GM19397 (cell line): ENCODE measurements at regions not wholly inside any gene's neighbourhood (a gene's known extent, or its start where the extent isn't known, plus 50 kb on each side); places are given as distances from the start of the nearest gene placed in this dataset.
"Not testable (repeated sequence)": the region's sequence is repeated elsewhere in the genome, so short reads cannot be mapped to it uniquely, and the experiment has no call there.

Experiments used
- ATAC-seq: cut with Tn5 transposase; IDR thresholded peaks from one replicate; pipeline ENCODE4 v1.9.1; 2021; ENCODE audit warnings: mild to moderate bottlenecking, moderate library complexity; ENCODE audit not compliant: unreplicated experiment

DNA sequence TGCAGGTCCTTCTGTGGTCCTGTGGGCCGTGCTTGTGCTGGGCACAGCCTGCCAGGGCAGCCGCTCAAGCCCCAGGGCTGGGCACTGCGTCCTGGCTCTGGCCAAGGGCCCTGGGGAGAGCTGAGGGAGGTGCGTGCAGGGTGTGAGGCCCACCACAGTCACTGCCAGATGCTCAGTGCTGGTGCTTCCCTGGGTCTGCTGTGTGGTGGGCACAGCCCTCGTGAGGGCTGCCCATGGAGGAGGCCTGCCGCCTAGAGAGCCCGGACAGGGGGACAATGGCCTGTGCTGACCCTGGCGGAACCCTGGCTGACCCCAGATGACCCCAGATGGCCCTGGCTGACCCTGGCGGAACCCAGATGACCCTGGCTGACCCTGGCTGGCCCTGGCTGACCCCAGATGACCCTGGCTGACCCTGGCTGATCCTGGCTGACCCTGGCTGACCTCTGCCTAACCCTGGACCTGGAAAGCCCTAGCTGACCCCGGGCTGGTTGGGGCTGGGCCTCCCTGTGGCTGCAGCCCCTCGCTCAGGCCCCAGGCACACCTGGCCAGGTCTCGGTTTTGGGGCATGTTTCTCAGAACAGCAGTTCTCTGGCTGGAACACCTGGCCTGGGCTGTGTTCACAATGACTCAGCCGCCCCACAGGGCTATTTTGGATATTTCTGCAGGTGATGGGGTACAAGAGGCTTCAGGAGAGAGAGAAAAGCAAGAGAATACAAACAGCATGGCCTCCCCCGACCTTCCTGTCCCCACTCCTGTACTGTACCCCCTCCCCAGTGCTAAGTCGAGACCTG, 55.4 kb downstream of the TMEM121 start:
- peak; percentile 37 for ATAC-seq

DNA sequence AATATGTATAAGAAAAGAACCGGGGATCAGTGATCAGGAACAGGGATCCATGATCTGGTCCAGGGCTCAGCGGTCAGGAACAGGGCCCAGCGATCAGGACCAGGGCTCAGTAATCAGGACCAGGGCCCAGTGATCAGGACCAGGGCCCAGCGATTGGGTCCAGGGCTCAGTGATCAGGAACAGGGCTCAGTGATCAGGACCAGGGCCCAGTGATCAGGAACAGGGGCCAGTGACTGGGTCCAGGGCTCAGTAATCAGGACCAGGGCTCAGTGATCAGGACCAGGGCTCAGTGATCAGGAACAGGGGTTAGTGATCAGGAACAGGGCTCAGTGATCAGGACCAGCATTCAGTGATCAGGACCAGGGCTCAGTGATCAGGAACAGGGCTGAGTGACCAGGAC, 56.3 kb downstream of the TMEM121 start:
- ATAC-seq, result no peak

DNA sequence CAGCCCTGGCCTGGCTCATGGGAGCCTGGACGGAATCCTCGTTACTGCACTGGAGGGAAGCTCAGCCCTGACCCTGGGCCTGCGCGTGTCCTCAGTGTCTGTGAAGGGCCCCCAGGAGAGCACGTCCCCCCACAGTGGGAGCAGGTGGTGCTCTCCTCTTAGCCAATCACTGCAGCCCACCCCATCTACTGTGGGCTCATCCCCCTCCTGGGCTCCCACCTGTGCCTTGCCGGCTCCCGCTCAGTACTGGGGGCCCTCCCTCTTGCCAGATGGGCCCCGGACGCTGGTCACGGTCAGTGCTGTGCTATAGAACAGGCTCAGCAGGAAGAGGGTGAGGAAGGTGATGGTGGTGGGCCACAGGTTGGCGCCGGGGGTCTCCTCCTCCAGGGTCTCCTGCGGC, 57.5 kb downstream of the TMEM121 start:
- not testable (repeated sequence) for ATAC-seq

DNA sequence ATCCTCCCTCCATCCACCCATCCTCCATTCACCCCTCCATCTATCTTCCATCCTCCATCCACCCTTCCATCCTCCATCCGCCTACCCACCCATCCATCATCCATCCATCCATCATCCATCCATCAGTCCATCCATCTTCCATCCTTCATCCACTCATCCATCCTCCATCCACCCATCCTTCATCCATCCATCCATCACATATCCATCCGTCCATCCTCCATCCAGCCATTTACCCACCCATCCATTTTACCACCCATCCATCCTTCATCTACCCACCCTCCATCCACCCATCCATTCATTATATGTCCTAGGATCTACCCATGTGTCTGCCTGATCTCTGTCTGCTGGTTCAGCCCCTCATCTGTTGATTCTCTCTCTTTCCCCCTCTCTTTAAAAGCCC, 58.9 kb downstream of the TMEM121 start:
- ATAC-seq, result not testable (repeated sequence)

DNA sequence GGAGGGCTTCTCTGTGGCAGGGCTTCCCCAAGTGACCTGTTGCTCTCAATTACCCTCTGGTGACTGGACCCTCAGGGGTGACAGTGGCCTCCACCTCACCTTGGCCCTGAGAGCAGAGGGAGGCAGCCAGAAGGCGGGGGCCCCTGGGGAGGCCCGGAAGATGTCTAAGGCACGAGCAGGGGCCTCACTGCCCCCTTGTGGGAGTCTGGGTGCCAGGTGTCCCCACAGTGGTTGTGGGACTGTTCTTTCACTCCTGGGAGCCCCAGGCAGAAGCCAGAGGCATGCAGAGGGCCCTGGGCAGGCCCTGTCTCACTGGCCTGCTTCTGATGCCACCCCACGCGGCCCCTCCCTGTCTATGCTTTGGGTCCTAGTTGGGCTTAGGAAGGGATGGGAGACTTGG, 59.3 kb downstream of the TMEM121 start:
- ATAC-seq, result not testable (repeated sequence)

DNA sequence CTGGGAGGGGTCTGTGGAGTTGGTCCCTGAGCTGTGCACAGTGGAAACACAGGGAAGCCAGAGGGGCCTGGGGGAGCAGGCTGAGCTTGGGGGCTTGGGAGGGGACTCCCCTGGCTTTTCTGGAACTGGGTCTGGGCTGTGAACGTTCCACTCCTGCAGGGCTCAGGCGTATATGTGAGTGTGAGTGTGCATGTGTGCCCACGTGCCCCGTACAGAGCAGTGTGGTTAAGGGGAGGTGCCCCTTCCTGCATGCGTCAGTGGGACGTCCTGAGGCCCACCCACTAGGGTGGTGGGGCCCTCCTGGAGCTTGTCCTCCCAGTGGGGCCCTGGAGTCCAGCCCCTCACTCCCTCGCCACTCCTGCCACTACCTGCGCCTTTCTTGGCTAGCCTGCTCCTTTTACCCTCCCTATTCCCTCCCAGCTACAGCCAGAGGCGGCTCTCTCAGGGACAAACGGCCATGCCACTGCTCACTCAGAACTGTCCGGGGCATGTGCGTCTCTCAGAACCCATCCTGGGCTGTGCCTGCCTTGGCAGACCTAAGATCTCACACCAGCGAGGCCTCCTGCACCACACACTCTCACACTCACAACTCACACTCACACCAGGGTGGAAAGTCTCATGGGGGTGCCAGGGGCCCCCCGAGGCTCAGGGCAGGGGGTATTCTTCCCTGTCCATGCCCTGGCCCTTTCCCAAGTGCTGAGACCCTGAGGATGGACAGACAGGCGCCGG, 59.9 kb downstream of the TMEM121 start:
- ATAC-seq, result not testable (repeated sequence)

DNA sequence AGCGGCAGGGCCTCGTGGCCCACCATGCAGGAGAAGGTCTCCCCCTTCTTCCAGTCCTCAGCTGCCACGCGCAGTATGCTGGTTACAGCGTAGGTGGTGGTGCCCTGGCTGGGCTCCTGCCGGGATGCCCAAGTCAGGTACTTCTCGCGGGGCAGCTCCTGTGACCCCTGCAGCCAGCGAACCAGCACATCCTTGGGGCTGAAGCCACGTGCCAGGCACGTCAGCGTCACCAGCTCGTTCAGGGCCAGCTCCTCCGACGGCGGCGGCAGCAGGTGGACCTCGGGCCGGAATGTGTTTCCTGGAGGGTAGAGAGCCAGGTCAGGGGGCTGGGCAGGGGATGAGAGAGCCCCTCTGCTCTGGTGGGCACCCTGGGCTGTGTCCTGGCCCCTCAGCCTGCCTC, 60.7 kb downstream of the TMEM121 start:
- ATAC-seq, result not testable (repeated sequence)

DNA sequence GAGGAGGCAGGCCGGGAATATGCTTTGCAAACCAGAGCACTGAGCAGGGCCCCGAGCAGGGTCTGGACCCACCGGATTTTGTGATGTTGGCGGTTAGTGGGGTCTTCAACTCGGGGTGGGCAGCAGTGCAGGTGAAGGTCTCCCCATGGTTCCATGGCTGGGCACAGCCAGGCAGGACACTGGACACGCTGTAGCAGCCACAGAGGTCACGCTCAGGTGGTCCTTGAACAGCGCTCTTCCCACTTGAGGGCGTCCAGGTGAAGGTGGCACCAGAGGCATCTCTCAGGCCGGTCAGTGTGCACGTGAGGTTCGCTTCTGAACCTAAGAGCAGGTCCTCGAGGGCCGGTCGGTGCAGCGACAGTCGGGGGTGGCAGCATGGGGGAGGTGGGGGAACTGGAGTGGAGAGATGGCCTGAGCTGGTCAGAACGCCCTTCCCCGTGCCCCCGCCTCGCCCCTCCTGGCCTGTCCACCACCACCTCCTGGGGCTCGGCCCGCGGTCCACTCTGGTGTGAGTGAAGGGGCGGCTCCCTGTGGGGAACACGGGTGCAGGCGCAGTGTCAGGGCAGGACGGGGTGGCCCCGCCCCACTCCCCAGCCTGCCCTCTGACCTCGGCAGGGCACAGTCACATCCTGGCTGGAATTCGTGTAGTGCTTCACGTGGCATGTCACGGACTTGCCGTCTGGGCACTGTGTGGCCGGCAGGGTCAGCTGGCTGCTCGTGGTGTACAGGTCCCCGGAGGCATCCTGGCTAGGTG, 61.3 kb downstream of the TMEM121 start:
- ATAC-seq, result not testable (repeated sequence)

DNA sequence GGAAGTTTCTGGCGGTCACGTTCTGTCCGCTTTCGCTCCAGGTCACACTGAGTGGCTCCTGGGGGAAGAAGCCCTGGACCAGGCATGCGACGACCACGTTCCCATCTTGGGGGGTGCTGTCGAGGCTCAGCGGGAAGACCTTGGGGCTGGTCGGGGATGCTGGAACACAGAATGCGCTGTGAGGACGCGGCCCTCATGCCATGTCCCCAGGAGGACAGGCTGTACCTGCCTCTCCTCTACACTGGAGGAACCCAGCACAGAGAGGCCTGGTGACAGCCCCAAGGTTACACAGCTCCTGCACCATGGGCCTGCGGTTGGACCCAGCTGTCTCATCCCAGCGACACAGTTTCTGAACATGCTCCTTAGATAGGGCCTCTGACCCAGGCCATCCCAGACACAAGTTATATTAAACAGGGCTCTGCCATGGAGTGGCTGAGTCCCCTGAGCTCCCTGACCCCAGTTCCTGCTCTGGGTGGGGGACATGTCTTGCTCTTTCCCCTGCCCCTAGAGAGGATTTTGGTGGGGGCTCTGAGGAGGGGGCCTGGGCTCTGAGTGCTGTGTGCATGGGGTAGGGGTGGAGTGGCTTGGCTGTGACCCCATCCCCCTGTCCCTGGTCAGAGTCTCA, 62.0 kb downstream of the TMEM121 start:
- ATAC-seq, result no peak

DNA sequence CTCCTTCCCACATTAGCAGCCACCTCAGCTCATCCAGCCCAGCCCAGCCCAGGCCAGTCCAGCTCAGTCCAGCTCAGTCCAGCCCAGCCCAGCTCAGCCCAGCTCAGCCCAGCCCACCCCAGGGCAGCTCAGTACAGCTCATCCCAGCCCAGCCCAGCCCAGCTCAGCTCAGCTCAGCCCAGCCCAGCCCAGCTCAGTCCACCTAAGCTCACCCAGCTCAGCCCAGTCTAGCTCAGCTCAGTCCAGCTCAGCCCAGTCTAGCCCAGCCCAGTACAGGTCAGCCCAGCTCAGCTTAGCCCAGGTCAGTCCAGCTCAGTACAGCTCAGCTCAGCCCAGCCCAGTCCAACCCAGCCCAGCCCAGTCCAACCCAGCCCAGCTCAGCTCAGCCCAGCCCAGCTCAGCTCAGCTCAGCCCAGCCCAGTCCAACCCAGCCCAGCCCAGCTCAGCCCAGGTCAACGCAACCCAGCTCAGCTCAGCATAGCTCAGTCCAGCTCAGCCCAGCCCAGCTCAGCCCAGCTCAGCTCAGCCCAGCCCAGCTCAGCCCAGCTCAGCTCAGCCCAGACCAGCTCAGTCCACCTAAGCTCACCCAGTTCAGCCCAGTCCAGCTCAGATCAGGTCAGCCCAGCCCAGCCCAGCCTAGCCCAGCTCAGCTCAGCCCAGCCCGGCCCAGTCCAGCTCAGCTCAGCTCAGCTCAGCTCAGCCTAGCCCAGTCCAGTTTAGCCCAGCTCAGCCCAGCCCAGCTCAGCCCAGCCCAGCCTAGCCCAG, 63.0 kb downstream of the TMEM121 start:
- ATAC-seq, result no peak

DNA sequence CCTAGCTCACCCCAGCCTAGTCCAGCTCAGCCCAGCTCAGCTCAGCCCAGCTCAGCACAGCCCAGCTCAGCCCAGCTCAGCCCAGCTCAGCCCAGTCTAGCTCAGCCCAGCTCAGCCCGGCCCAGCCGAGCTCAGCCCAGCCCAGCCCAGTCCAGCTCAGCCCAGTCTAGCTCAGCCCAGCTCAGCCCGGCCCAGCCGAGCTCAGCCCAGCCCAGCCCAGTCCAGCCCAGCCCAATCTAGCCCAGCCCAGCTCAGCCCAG, 63.5 kb downstream of the TMEM121 start:
- not testable (repeated sequence) for ATAC-seq

DNA sequence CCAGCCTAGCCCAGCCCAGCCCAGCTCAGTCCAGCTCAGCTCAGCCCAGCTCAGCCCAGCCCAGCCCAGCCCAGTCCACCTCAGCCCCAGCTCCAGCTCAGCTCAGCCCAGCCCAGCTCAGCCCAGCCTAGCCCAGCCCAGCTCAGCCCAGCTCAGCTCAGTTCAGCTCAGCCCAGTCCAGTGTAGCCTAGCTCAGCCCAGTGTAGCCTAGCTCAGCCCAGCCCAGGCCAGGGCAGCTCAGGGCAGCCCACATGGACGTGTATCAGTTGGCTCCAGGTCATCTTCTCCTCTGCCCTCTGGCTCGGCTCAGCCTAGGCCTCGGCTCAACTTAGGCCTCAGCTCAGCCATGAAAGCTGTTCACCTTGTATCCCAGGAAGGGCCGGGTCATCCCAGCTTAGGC, 64.7 kb downstream of the TMEM121 start:
- ATAC-seq, result no peak

DNA sequence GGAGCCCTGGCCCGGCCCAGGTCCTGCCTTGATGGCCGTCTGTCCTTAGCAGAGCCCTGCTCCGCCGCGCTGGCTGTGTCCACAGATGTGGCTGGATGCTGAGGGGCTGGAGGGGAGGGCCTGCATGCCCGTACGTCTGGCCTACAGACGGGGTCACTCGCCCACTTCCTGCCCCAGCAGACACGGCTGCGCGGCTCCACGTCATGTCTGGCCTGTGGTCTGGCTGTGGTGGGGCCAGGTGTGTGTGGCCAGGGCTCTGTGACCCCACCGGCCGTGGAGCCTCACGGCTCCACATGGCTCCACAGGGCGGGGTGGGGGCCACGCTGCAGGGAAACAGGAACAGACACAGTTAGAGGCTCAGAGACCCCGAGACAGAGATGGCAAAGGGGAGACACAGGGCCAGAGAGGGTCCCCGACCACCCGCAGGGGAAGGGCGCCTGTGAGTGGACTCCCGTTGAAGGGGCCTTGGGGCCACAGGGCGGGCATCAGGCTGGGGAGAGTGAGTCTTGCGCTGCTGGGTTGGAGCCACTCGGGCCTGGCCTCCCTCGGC, 65.5 kb downstream of the TMEM121 start:
- not testable (repeated sequence) for ATAC-seq

DNA sequence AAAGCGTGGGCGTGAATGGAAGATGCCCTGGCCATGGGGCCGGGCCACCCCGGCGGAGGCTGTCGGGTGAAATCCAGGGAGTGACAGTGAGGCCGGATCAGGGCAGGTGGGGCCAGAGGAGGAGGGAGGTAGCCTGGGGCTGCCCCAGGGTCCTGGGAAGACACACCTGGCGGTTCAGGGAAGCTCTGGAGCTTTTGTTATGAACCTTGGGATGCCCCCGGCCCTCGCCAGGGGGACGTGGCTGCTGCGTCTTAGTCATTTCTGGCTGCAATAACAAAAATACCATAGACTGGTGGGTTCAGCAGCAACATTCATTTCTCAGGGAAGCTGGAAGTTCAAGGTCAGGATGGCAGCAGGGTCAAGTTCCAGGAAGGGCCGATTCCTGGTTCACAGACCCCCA, 66.3 kb downstream of the TMEM121 start:
- ATAC-seq, result not testable (repeated sequence)

DNA sequence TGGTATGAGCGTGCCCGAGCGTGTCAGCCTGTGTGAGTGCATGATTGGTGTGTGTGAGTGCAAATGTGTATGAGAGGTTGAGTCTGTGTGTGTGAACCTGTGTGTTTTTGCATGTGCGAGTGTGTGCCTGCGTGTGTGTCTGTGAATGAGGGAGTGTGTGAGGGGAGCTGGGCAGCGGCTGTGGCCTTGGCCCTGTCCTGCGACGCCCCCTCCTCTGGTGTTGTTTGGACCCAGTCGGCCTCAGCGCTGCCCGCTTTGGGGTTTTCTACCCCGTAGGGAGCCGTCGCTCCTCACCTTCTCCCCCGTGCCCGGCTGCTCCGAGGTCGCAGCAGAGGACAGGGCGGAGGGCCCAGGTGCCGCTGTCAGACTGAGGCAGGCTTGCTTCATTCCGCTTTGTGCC, 69.0 kb downstream of the TMEM121 start:
- ATAC-seq, result not testable (repeated sequence)

DNA sequence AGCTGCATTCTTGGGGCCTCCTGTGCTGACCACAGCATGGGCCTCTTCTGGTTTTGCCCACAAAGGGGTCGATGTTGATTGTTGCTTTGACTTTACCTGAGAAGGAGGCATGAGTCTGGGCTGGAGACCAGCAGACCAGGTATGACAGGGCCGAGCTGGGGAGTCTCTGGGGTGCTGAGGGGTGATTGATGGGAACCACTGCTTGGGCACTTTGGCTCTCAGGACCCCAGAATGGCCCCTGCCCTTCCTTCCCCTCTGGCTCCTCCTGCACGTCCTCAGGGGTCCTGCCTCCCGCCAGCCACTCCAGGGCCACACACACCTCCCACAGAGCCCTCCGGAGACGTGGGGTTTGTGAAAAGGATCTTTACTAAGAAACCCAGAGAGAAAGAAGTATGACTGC, 70.0 kb downstream of the TMEM121 start:
- ATAC-seq, result not testable (repeated sequence)

DNA sequence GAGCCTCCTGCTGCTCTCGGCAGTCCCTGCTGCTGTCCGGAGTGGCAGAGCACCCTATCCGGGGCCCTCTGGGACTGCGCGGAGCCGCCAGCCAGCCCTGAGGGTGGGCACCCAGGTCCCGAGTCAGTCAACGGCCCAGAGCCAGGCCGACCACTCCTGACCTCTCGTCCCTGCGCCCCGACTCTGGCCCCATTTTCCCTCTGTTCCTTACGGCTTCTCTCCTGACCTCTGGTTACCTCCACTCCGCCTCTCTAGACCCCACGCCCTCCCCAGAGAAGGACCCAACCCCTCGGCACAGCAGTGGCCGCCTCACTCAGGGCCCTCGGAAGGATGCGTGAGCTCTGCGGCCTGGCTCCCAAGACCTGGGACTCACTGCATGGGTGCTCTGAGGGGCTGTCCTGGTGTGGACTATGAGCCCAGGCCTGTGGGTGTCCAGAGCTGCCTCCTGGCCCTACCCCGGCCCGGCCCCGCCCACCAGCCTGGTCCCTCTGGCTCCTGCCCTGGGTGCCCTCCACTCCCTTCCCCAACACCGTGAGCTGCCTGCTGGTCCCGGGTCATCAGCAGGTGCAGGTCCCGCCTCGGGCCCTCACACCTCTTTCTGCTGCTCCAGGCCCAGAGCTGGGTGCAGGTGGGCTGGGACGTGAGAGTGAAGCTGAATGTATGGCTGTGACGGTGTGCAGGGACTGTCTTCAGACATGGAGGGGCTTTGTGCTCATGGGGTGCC, 71.8 kb downstream of the TMEM121 start:
- ATAC-seq, result not testable (repeated sequence)

DNA sequence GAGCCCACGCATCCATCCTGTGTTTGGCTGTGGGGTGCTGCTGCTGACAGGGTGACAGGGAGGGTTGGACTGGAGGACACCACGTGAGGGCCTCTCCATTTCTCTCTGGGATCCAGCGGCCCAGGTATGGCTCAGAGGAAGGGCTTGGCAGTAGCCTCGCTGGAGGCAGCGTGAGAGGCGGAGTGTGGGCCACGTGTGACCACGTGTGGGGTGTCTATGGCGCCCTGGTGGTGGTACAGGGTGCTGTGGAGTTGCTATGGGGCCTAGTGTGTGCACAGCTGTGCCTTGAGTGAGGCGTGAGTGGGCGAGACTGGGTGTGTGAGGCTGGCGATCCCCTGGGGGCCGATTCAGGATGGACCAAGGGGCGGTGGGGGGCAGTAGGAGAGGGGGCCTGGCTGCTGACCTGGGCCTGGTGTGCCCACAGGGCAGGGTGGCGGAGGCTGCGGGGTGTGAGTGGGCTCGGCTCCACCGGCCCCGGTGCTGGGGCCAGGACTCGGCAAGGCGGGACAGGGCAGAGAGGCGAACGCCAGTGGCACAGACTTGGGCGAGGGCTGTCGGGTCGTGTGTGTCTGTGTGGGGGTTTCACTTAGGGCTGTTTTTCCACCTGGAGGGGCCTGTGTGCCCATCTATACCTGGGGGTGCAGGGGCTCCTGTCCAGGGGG, 72.7 kb downstream of the TMEM121 start:
- ATAC-seq, result not testable (repeated sequence)
